ENCODE measurements at regions not wholly inside any gene's neighbourhood (a gene's known extent, or its start where the extent isn't known, plus 50 kb on each side); places are given as distances from the start of the nearest gene placed in this dataset.

DNA sequence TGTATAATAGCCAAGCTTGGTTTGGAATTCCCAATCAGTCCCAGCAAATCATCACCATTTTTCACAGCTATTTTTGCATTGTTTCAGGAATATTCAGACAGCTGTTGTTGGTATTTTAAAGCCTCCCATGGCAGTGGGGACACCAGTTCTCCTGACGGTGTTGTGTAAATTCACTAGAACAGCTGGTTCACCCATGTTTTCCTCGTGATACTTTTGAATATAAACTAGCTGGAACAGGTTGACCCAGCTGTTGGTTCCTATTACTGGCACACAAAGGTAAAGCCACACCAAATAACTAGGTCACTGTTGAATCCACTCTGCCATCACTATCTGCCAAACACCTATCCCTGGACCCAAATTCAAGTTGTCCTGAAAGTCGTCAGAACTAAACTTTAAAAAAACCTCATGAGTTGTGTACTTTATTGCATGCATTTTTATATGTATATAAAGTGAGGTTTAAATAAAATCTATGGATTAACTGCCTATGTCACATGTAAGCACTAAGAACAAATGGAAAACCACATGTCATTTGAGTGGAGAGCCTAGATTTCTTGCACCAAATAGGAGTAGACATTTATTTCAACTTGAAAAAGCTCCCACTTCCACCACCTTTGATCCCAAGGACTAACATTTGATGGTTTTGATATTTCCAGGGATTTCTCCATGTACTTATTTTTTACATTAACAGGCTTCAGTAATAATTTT is 121.9 kb upstream of the PIK3R1 start:
- no peak overlapping the region for H3K27ac ChIP-seq (ENCODE audit: low read depth in 2 of 2, low read length in 1 of 2)
- 74 to 77% methylated on average over 3 of the region's 3 CpGs for WGBS, 2 donors
- no peaks in the 10 kb centered on the region for H3K27me3 ChIP-seq (ENCODE audit: control insufficient read depth in 1 of 2, insufficient read depth in 2 of 2, low read length in 2 of 2)
- H3K36me3 ChIP-seq (ENCODE audit: control insufficient read depth in 2 of 2, insufficient read depth in 2 of 2, low read length in 1 of 2) = no peaks in the 10 kb centered on the region
- no peak overlapping the region for H3K4me3 ChIP-seq (ENCODE audit: low read depth in 1 of 2, low read length in 2 of 2)
- H3K9me3 ChIP-seq (ENCODE audit: control insufficient read depth in 2 of 2, insufficient read depth in 1 of 2, low read depth in 1 of 2, low read length in 1 of 2) = peaks cover 0 to 3% of the 10 kb centered on the region in 2 donors
- no peaks in the 10 kb centered on the region for H3K4me1 ChIP-seq (ENCODE audit: control insufficient read depth in 2 of 2, insufficient read depth in 2 of 2, low read length in 1 of 2)

DNA sequence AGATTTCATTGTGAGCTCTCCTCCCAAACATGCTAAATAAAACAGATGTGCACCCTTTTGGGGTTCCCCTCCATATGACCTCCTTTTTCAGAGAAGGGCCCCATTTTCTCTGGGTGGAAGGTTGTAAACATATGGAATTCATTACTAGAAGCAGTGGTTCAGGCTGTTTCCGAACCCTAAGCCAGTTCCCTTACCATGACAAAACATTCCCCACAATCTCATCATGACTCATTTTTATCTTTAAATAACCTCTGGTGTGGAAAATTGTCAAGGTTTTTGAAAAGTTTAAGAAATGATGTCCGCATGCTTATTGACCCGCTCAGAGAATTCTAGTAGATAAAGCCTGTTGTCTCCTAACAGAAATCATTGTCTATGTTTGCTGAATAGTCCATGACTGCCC is 127.3 kb upstream of the PIK3R1 start:
- Histone ChIP-seq H3K9me3 (ENCODE audit: control insufficient read depth in 2 of 2, insufficient read depth in 1 of 2, low read depth in 1 of 2, low read length in 1 of 2) (peaks cover 0 to 3% of the 10 kb centered on the region in 2 donors), H3K36me3 (ENCODE audit: control insufficient read depth in 2 of 2, insufficient read depth in 2 of 2, low read length in 1 of 2) (no peaks in the 10 kb centered on the region), H3K27me3 (ENCODE audit: control insufficient read depth in 1 of 2, insufficient read depth in 2 of 2, low read length in 2 of 2) (no peaks in the 10 kb centered on the region), H3K4me1 (ENCODE audit: control insufficient read depth in 2 of 2, insufficient read depth in 2 of 2, low read length in 1 of 2) (no peaks in the 10 kb centered on the region), H3K27ac (ENCODE audit: low read depth in 2 of 2, low read length in 1 of 2) (no peak overlapping the region), H3K4me3 (ENCODE audit: low read depth in 1 of 2, low read length in 2 of 2) (no peak overlapping the region)
- WGBS, 2 donors = 77 to 82% methylated on average over 3 of the region's 3 CpGs

DNA sequence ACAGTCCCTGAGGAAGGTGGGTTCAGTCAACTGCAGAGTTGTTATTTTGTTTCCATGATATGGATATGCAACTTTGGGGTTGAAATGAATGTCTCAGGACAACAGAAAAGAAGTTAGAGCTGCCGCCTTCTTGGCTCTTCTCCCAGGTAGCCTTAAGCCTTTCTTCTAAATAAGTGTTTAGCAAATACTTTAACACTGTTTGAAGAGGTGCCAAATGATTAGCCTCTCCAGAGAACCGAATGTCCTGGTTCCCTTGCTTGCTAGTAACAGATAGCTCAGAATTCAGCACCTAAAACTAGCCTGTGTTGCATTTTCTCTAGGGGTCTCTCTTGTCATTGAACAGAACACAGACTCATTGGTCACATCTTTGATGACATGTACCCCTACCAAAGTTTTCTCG is 127.7 kb upstream of the PIK3R1 start:
- H3K36me3 ChIP-seq (ENCODE audit: control insufficient read depth in 2 of 2, insufficient read depth in 2 of 2, low read length in 1 of 2) = no peaks in the 10 kb centered on the region
- no peak overlapping the region for H3K4me3 ChIP-seq (ENCODE audit: low read depth in 1 of 2, low read length in 2 of 2)
- no peaks in the 10 kb centered on the region for H3K27me3 ChIP-seq (ENCODE audit: control insufficient read depth in 1 of 2, insufficient read depth in 2 of 2, low read length in 2 of 2)
- peaks cover 0 to 3% of the 10 kb centered on the region in 2 donors for H3K9me3 ChIP-seq (ENCODE audit: control insufficient read depth in 2 of 2, insufficient read depth in 1 of 2, low read depth in 1 of 2, low read length in 1 of 2)
- no peak overlapping the region for H3K27ac ChIP-seq (ENCODE audit: low read depth in 2 of 2, low read length in 1 of 2)
- WGBS, 2 donors = 29 to 34% methylated on average over 3 of the region's 3 CpGs
- H3K4me1 ChIP-seq (ENCODE audit: control insufficient read depth in 2 of 2, insufficient read depth in 2 of 2, low read length in 1 of 2) = no peaks in the 10 kb centered on the region

DNA sequence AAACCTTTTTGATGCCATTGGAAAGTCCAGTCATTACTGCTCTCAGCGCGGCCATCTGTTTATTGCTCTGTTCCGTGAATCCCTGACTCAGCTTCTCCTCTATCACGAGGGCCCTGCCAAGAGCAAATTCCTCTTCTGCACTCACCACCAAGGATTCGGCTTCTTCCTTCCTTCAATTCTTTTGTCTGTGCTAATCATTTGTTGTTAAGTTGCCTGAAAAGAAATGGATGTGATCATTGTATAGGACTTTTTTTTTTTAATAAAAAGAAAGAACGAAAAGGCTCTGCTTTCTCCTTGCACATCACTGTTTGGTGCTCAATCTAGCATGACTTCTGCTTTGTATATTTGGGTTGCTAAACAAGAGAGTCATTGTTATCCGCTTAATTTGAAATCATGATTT is 128.7 kb upstream of the PIK3R1 start:
- no peak overlapping the region for H3K27ac ChIP-seq (ENCODE audit: low read depth in 2 of 2, low read length in 1 of 2)
- H3K27me3 ChIP-seq (ENCODE audit: control insufficient read depth in 1 of 2, insufficient read depth in 2 of 2, low read length in 2 of 2) = no peaks in the 10 kb centered on the region
- no peaks in the 10 kb centered on the region for H3K4me1 ChIP-seq (ENCODE audit: control insufficient read depth in 2 of 2, insufficient read depth in 2 of 2, low read length in 1 of 2)
- peaks cover 0 to 3% of the 10 kb centered on the region in 2 donors for H3K9me3 ChIP-seq (ENCODE audit: control insufficient read depth in 2 of 2, insufficient read depth in 1 of 2, low read depth in 1 of 2, low read length in 1 of 2)
- no peaks in the 10 kb centered on the region for H3K36me3 ChIP-seq (ENCODE audit: control insufficient read depth in 2 of 2, insufficient read depth in 2 of 2, low read length in 1 of 2)
- WGBS, 2 donors = 55 to 64% methylated on average over 7 of the region's 7 CpGs
- H3K4me3 ChIP-seq (ENCODE audit: low read depth in 1 of 2, low read length in 2 of 2) = no peak overlapping the region

DNA sequence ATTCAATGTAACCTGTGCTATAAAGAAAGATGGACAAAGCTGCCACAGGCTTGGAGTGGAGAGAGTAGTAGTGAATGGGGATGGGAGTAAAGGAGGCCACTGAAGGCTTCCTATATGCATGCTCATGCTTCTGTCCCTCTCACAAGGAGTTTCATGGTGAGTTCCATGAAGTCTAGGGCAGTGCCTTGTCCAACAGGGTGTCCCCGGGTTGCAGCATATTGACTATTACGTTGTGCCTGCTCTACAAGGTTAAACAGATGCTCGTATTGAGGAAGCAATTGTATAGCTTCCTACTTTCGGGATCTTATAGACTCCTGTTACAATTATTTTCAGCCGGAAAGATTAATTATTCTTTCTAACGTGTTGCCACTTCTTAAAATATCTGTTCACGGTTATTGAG is 129.1 kb upstream of the PIK3R1 start:
- WGBS, 2 donors = 80 to 85% methylated on average over 7 of the region's 7 CpGs
- no peaks in the 10 kb centered on the region for H3K4me1 ChIP-seq (ENCODE audit: control insufficient read depth in 2 of 2, insufficient read depth in 2 of 2, low read length in 1 of 2)
- no peak overlapping the region for H3K27ac ChIP-seq (ENCODE audit: low read depth in 2 of 2, low read length in 1 of 2)
- no peaks in the 10 kb centered on the region for H3K36me3 ChIP-seq (ENCODE audit: control insufficient read depth in 2 of 2, insufficient read depth in 2 of 2, low read length in 1 of 2)
- H3K4me3 ChIP-seq (ENCODE audit: low read depth in 1 of 2, low read length in 2 of 2) = no peak overlapping the region
- H3K9me3 ChIP-seq (ENCODE audit: control insufficient read depth in 2 of 2, insufficient read depth in 1 of 2, low read depth in 1 of 2, low read length in 1 of 2) = peaks cover 0 to 3% of the 10 kb centered on the region in 2 donors
- H3K27me3 ChIP-seq (ENCODE audit: control insufficient read depth in 1 of 2, insufficient read depth in 2 of 2, low read length in 2 of 2) = no peaks in the 10 kb centered on the region

DNA sequence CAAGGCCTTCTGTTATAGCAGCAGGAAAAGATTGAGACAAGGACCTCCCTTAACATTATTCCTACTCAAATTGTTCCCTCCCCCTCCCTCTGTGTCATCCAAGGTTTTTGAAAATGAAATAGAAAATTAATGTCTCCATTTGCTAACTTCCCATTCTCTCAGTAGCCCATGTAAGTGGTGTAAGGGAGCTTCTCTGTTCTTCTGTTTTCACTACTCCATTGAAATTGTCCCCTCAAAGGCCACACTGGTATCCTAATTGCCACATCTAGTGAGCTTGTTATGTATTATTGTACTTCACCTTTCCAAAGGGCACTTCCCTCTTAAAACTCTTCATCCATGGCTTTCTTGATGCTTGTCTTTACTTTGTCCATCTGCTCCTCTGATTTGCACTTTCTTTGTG is 131.2 kb upstream of the PIK3R1 start:
- Histone ChIP-seq H3K27ac (ENCODE audit: low read depth in 2 of 2, low read length in 1 of 2) (no peak overlapping the region), H3K27me3 (ENCODE audit: control insufficient read depth in 1 of 2, insufficient read depth in 2 of 2, low read length in 2 of 2) (no peaks in the 10 kb centered on the region), H3K9me3 (ENCODE audit: control insufficient read depth in 2 of 2, insufficient read depth in 1 of 2, low read depth in 1 of 2, low read length in 1 of 2) (no peaks in the 10 kb centered on the region), H3K4me1 (ENCODE audit: control insufficient read depth in 2 of 2, insufficient read depth in 2 of 2, low read length in 1 of 2) (no peaks in the 10 kb centered on the region), H3K4me3 (ENCODE audit: low read depth in 1 of 2, low read length in 2 of 2) (no peak overlapping the region), H3K36me3 (ENCODE audit: control insufficient read depth in 2 of 2, insufficient read depth in 2 of 2, low read length in 1 of 2) (no peaks in the 10 kb centered on the region)

DNA sequence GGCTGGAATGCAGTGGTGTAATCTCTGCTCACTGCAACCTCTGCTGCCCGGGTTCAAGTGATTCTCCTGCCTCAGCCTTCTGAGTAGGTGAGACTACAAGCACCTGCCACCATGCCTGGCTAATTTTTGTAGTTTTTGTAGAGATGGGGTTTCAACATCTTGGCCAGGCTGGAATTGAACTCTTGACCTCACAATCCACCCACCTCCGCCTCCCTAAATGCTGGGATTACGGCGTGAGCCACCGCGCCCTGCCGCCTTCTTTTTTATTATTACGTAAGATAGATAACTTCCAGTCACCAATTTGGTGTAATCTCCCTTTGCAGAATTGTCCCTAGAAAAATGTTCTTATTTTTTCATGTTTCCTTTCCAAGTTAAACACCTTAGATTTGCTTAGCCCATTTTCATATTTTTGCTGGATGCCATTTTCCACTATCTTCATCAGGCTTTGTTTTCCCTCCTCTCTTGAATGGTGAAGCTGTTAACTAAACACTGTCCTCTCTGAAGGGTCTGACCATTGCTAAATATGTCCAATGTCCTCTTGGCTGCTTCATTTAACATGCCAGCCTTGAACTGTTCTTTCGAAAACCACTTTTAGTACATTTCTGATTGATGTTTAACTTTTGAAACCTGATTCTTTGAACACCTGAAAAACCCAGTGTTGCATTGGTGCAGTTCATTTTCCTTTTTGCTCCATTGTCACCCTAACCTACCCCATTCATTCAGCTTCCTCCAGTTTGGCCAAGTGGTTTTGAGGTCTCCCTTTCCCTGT is 135.1 kb upstream of the PIK3R1 start:
- Histone ChIP-seq H3K9me3 (ENCODE audit: control insufficient read depth in 2 of 2, insufficient read depth in 1 of 2, low read depth in 1 of 2, low read length in 1 of 2) (no peaks in the 10 kb centered on the region), H3K36me3 (ENCODE audit: control insufficient read depth in 2 of 2, insufficient read depth in 2 of 2, low read length in 1 of 2) (no peaks in the 10 kb centered on the region), H3K27ac (ENCODE audit: low read depth in 2 of 2, low read length in 1 of 2) (no peak overlapping the region), H3K4me1 (ENCODE audit: control insufficient read depth in 2 of 2, insufficient read depth in 2 of 2, low read length in 1 of 2) (no peaks in the 10 kb centered on the region), H3K4me3 (ENCODE audit: low read depth in 1 of 2, low read length in 2 of 2) (no peak overlapping the region), H3K27me3 (ENCODE audit: control insufficient read depth in 1 of 2, insufficient read depth in 2 of 2, low read length in 2 of 2) (no peaks in the 10 kb centered on the region)
- 83 to 88% methylated on average over 9 of the region's 9 CpGs for WGBS, 2 donors

DNA sequence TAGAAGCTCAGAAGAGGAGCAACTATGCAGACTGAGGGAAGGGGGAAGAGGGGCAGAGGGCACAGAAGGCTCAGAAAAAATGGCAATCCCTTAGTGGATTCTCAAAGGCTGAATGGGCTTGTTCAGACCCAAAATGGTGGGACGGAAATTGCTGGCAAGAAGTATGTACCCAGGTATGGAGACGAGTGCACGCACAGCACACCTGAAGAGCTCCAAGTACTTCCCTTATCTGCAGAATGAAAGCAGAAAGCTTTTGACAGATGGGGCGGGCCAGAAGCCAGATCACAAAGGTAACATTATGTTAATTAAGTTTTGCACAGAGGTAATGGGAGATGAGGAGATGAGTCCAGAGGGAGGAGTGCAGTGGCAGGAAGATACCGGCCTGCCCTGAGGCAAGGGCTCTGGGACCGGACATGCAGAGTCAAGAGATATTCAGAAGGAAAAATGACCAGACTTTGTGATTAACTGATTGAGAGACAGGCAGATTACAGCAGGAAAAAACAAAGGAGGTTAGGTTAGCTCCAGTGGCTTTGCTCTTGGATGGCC is 138.1 kb upstream of the PIK3R1 start:
- Histone ChIP-seq H3K9me3 (ENCODE audit: control insufficient read depth in 2 of 2, insufficient read depth in 1 of 2, low read depth in 1 of 2, low read length in 1 of 2) (no peaks in the 10 kb centered on the region), H3K27ac (ENCODE audit: low read depth in 2 of 2, low read length in 1 of 2) (no peak overlapping the region), H3K4me3 (ENCODE audit: low read depth in 1 of 2, low read length in 2 of 2) (no peak overlapping the region), H3K4me1 (ENCODE audit: control insufficient read depth in 2 of 2, insufficient read depth in 2 of 2, low read length in 1 of 2) (no peaks in the 10 kb centered on the region), H3K27me3 (ENCODE audit: control insufficient read depth in 1 of 2, insufficient read depth in 2 of 2, low read length in 2 of 2) (no peaks in the 10 kb centered on the region), H3K36me3 (ENCODE audit: control insufficient read depth in 2 of 2, insufficient read depth in 2 of 2, low read length in 1 of 2) (no peaks in the 10 kb centered on the region)
- 86 to 94% methylated on average over 6 of the region's 6 CpGs for WGBS, 2 donors

DNA sequence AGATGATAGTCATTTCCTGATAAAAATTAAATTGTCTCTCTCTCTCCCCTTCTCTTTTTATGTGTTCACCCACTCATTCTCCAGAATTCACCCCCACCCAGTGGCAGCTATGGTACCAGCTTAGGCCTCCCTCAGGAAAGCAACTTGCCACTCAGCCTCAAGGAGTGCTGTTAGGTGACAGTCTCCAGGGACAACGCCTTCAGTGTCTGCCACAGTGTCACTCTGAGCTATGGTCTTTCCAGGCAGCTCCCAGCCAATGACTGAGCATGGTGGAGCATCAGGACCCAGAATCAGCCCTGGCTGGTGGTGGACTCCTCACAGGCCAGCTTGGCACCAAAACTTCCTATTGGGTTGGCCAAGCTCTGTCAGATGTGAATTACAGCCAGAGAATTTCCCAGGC is 140.9 kb upstream of the PIK3R1 start:
- 88 to 93% methylated on average over 1 of the region's 1 CpG for WGBS, 2 donors
- H3K4me3 ChIP-seq (ENCODE audit: low read depth in 1 of 2, low read length in 2 of 2) = no peak overlapping the region
- H3K36me3 ChIP-seq (ENCODE audit: control insufficient read depth in 2 of 2, insufficient read depth in 2 of 2, low read length in 1 of 2) = no peaks in the 10 kb centered on the region
- no peaks in the 10 kb centered on the region for H3K27me3 ChIP-seq (ENCODE audit: control insufficient read depth in 1 of 2, insufficient read depth in 2 of 2, low read length in 2 of 2)
- H3K4me1 ChIP-seq (ENCODE audit: control insufficient read depth in 2 of 2, insufficient read depth in 2 of 2, low read length in 1 of 2) = no peaks in the 10 kb centered on the region
- H3K27ac ChIP-seq (ENCODE audit: low read depth in 2 of 2, low read length in 1 of 2) = no peak overlapping the region
- H3K9me3 ChIP-seq (ENCODE audit: control insufficient read depth in 2 of 2, insufficient read depth in 1 of 2, low read depth in 1 of 2, low read length in 1 of 2) = no peaks in the 10 kb centered on the region
